AG04450 (cell line): ENCODE measurements at regions not wholly inside any gene's neighbourhood (a gene's known extent, or its start where the extent isn't known, plus 50 kb on each side); places are given as distances from the start of the nearest gene placed in this dataset.

Experiments used
- CTCF ChIA-PET: fragments of 300-600, 350-600 bp; formaldehyde crosslinking; extraction: SDS; loops from one replicate; lab custom pipeline; 2022; ENCODE audit warnings: antibody characterized with exemption, inconsistent platforms; lab: Charles Lee
- POLR2A ChIA-PET: fragments of 350-600 bp; formaldehyde crosslinking; extraction: SDS; loops from one replicate; lab custom pipeline; 2021; ENCODE audit warnings: antibody characterized with exemption, inconsistent platforms; lab: Yijun Ruan, JAX
- DNase-seq: peaks from one replicate; pipeline ENCODE4 v3.0.0-alpha.2; 2011; ENCODE audit warnings: low read depth, low spot score
- H3K27ac ChIP-seq: one replicate; pipeline ENCODE4 v1.5.1; 2012; ENCODE audit warnings: low read depth, low read length, control low read depth
- H3K27me3 ChIP-seq: one replicate; pipeline ENCODE4 v1.6.0; 2012; ENCODE audit warnings: low read length; ENCODE audit not compliant: control insufficient read depth, insufficient read depth
- H3K4me3 ChIP-seq: 2 replicates; pipeline ENCODE4 v1.5.1; 2011; ENCODE audit warnings: mild to moderate bottlenecking, low read depth, low read length, control low read depth
- H3K9me3 ChIP-seq: 2 replicates; pipeline ENCODE4 v1.5.1; 2012; ENCODE audit warnings: low read length; ENCODE audit not compliant: control insufficient read depth, insufficient read depth
- TF ChIP-seq, protein P1 (sequence below): IDR thresholded peaks from 2 replicates; pipeline ENCODE4 v1.5.1; 2011; ENCODE audit warnings: low read depth, low read length, control low read depth, inconsistent platforms

- TF ChIP-seq, protein P1, sequence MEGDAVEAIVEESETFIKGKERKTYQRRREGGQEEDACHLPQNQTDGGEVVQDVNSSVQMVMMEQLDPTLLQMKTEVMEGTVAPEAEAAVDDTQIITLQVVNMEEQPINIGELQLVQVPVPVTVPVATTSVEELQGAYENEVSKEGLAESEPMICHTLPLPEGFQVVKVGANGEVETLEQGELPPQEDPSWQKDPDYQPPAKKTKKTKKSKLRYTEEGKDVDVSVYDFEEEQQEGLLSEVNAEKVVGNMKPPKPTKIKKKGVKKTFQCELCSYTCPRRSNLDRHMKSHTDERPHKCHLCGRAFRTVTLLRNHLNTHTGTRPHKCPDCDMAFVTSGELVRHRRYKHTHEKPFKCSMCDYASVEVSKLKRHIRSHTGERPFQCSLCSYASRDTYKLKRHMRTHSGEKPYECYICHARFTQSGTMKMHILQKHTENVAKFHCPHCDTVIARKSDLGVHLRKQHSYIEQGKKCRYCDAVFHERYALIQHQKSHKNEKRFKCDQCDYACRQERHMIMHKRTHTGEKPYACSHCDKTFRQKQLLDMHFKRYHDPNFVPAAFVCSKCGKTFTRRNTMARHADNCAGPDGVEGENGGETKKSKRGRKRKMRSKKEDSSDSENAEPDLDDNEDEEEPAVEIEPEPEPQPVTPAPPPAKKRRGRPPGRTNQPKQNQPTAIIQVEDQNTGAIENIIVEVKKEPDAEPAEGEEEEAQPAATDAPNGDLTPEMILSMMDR = no peak
- no peak overlapping the region for H3K27ac ChIP-seq
- CTCF ChIA-PET = no interaction called here
- POLR2A ChIA-PET = no interaction called here
- no peak for DNase-seq
- H3K4me3 ChIP-seq = no peak overlapping the region
- no peaks in the 10 kb centered on the region for H3K27me3 ChIP-seq
- H3K9me3 ChIP-seq = no peaks in the 10 kb centered on the region
Observed at GRCh38 chr7:131773413-131773812, 217.0 kb upstream of the PODXL start.

GRCh38 chr7:131769241-131769640, 212.8 kb upstream of the PODXL start:
- POLR2A ChIA-PET = no interaction called here

DNA sequence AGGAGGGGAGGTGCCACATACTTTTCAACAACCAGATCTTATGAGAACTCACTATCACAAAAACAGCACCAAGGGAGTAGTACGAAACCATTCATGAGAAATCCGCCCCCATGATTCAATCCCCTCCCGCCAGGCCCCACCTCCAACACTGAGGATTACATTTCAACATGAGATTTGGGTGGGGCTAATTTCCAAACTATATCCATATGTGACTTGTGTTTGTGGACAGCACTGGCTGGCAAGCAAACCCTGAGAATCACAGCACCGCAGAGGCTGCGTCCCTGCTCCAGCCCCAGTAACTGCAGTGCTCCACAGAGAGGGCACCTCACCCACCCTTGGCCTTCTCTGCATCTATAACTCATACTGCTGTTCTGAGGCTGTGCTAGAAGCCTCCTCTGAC, 211.2 kb upstream of the PODXL start:
- H3K9me3 ChIP-seq = no peaks in the 10 kb centered on the region
- ChIA-PET CTCF (no interaction called here), POLR2A (no interaction called here)
- no peaks in the 10 kb centered on the region for H3K27me3 ChIP-seq
- DNase-seq = no peak
- TF ChIP-seq, protein P1 = no peak
- H3K27ac ChIP-seq = no peak overlapping the region
- H3K4me3 ChIP-seq = no peak overlapping the region

More at GRCh38 chr7:131769241-131769640, 212.8 kb upstream of the PODXL start:
- Histone ChIP-seq H3K9me3 (no peaks in the 10 kb centered on the region), H3K27ac (no peak overlapping the region), H3K27me3 (no peaks in the 10 kb centered on the region), H3K4me3 (no peak overlapping the region)
- no peak for DNase-seq
- CTCF ChIA-PET = no interaction called here
- TF ChIP-seq, protein P1 = no peak

- TF ChIP-seq, protein P1 = no peak
- ChIA-PET CTCF (no interaction called here), POLR2A (no interaction called here)
- Histone ChIP-seq H3K27ac (no peak overlapping the region), H3K4me3 (no peak overlapping the region), H3K9me3 (no peaks in the 10 kb centered on the region), H3K27me3 (no peaks in the 10 kb centered on the region)
- DNase-seq = no peak
Observed at GRCh38 chr7:131765575-131765974, 209.1 kb upstream of the PODXL start.

DNA sequence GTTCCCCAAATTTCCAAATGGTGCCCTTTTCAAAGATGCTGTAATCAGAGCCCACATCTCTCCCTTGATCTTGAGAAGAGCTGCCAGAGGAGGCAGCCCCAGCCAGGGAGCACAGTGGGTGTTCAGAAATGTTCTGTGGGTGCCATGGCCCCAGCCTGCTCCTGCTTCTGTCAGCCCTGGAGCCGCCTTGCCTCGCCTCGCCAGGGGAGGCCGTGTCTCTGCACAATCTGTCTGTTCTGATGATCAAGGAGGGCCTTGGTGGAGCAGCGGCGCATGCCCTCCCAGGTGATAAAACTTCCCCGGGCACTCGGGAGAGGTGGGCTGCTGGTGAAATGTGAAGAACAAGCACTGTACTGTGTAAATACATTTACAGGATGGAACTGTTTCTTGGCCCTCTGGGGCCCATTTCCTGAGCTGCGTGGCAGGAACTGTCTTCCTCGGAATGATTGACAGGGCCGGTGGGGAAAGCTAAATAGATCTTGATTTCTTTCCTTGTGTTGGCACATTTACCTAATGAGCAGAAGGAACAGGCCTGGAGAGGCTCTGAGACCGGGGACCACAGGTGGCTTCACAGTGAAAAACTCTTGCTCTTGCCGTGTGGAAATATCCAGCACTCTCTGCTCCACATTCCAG, 207.8 kb upstream of the PODXL start:
- POLR2A ChIA-PET = no interaction called here
- DNase-seq = no peak
- Histone ChIP-seq H3K4me3 (no peak overlapping the region), H3K27ac (no peak overlapping the region), H3K9me3 (no peaks in the 10 kb centered on the region), H3K27me3 (no peaks in the 10 kb centered on the region)
- TF ChIP-seq, protein P1 = no peak
- CTCF ChIA-PET = no interaction called here
